ENCODE measurements at regions not wholly inside any gene's neighbourhood (a gene's known extent, or its start where the extent isn't known, plus 50 kb on each side); places are given as distances from the start of the nearest gene placed in this dataset.

DNA sequence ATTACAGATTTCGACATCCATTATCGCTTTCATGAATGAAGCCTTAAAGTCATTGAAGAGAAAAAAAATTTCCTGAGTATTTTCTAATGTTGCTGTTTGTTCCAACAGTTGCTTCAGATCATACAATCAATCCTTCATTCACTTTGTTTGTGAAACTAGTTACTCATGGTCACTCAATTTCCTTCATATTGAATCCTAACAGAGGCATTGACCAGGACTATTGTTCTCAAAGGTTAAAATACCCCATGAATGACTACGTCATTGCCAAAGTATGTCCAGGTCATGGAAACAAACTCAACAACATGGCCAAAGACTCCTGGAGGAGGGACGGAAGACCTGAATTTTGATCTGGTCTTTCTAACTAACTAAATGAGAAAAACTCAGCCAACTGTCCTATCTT, 54.0 kb upstream of the ABCB5 start:
- TF ChIP-seq, protein P1, sequence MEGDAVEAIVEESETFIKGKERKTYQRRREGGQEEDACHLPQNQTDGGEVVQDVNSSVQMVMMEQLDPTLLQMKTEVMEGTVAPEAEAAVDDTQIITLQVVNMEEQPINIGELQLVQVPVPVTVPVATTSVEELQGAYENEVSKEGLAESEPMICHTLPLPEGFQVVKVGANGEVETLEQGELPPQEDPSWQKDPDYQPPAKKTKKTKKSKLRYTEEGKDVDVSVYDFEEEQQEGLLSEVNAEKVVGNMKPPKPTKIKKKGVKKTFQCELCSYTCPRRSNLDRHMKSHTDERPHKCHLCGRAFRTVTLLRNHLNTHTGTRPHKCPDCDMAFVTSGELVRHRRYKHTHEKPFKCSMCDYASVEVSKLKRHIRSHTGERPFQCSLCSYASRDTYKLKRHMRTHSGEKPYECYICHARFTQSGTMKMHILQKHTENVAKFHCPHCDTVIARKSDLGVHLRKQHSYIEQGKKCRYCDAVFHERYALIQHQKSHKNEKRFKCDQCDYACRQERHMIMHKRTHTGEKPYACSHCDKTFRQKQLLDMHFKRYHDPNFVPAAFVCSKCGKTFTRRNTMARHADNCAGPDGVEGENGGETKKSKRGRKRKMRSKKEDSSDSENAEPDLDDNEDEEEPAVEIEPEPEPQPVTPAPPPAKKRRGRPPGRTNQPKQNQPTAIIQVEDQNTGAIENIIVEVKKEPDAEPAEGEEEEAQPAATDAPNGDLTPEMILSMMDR (conservative IDR thresholded peaks at IDR 0.05; ENCODE audit: low read depth, low read length), result no peak
- H3K4me3 ChIP-seq (ENCODE audit: low read length), result no peak overlapping the region
- no peak for DNase-seq (ENCODE audit: low read depth)

DNA sequence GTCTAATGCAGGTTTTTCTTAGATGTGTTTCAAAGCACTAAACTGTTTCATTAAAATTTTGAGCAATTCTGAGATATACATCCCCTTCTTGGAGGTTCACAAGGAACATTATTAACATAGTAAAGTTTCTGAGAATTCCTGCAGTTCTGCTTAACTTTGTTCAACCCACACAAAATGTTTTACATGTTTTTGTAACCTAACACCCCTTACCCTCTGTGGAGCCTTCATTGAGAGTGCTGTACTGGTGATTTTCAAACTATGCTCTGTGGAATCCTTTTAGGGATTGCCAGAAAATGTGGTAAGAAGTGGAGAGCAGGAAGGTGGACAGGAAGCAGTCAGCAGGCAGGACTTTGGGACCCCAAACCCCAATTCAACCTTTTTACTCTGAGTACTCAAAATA, 53.6 kb upstream of the ABCB5 start:
- TF ChIP-seq, protein P1 (conservative IDR thresholded peaks at IDR 0.05; ENCODE audit: low read depth, low read length), result no peak
- no peak overlapping the region for H3K4me3 ChIP-seq (ENCODE audit: low read length)
- no peak for DNase-seq (ENCODE audit: low read depth)

DNA sequence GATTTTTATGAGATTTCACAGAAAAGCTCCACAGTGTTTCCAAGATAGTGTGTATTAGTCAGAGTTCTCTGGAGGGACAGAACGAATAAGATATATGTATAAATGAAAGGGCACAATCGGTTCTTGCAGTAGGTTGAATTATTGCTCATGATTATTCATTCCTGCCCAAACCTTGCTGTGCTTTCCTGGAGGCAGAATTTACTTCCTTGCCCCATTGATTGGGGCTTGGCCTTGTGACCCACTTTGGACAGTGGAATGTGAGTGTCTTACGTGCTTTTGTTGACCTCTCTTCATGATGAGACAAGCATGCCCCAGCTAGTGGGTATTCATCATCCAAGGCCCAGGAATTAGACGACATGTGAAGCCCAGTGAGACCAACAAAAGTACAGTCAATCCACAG, 53.0 kb upstream of the ABCB5 start:
- TF ChIP-seq, protein P1 (conservative IDR thresholded peaks at IDR 0.05; ENCODE audit: low read depth, low read length), result no peak
- DNase-seq (ENCODE audit: low read depth), result no peak
- H3K4me3 ChIP-seq (ENCODE audit: low read length), result no peak overlapping the region

Measured in retinal pigment epithelial cell (primary cell).